IPS DF 6.9 (cell line): ENCODE measurements at regions not wholly inside any gene's neighbourhood (a gene's known extent, or its start where the extent isn't known, plus 50 kb on each side); places are given as distances from the start of the nearest gene placed in this dataset.
A peak's percentile ranks its signal among the peaks of the same experiment; 100 is the strongest.

ENCODE experiments used
- DNase-seq: peaks from one replicate; pipeline ENCODE4 v3.0.0-alpha.2; 2013; ENCODE audit warnings: low read depth, low spot score
- H3K27ac ChIP-seq: one replicate; pipeline ENCODE4 v1.5.1; 2013; ENCODE audit warnings: low read length, control low read depth
- H3K27me3 ChIP-seq: 2 replicates; pipeline ENCODE4 v1.6.1; 2013; ENCODE audit warnings: mild to moderate bottlenecking, low read length; ENCODE audit not compliant: control insufficient read depth, insufficient read depth
- H3K36me3 ChIP-seq: 2 replicates; pipeline ENCODE4 v1.6.1; 2013; ENCODE audit warnings: low read length; ENCODE audit not compliant: control insufficient read depth, insufficient read depth
- H3K4me1 ChIP-seq: 2 replicates; pipeline ENCODE4 v1.6.1; 2013; ENCODE audit warnings: low read length; ENCODE audit not compliant: control insufficient read depth, insufficient read depth
- H3K4me3 ChIP-seq: 2 replicates; pipeline ENCODE4 v1.5.1; 2013; ENCODE audit warnings: mild to moderate bottlenecking, low read length
- H3K9me3 ChIP-seq: 2 replicates; pipeline ENCODE4 v1.6.1; 2013; ENCODE audit warnings: low read length, inconsistent platforms; ENCODE audit not compliant: control insufficient read depth, insufficient read depth
- WGBS: extraction: QIAGEN DNeasy Blood & Tissue Kit; methylation state at CpG from one replicate; pipeline ENCODE4 v1.1.7; 2013; ENCODE audit warnings: mixed read lengths, missing lambda C conversion rate; ENCODE audit not compliant: insufficient read length, insufficient coverage; 5-methylcytosine and 5-hydroxymethylcytosine counted together

GRCh38 chrX:39809331-39809730, 288.4 kb downstream of the BCOR start:
- H3K27ac ChIP-seq = no peak overlapping the region
- no peaks in the 10 kb centered on the region for H3K9me3 ChIP-seq
- no peak for DNase-seq
- H3K27me3 ChIP-seq = no peaks in the 10 kb centered on the region
- no peaks in the 10 kb centered on the region for H3K36me3 ChIP-seq
- no peaks in the 10 kb centered on the region for H3K4me1 ChIP-seq
- no peak overlapping the region for H3K4me3 ChIP-seq
- no CpG with 5 or more reads among the region's 4 CpGs for WGBS

DNA sequence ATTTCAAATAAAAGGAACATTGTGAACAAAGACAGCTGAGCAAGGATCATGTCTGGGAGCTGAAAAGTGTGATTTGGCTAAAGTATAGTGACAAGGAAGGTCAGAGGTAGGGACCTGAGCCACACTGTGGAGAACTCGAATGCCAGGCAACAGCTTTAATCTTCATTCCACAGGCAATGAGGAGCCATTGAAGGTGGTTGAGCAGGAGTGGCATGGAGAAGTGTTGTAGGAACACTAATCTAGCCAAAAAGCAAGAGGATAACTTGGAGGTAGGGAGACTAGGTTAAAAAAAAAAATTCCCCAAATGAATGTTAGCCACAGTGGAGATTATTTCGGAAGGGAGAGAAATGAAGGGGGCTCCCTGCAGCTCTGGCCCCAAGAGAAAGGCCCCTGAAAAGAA, 286.9 kb downstream of the BCOR start:
- no peak overlapping the region for H3K4me3 ChIP-seq
- no CpG with 5 or more reads among the region's 2 CpGs for WGBS
- no peaks in the 10 kb centered on the region for H3K36me3 ChIP-seq
- no peaks in the 10 kb centered on the region for H3K27me3 ChIP-seq
- no peaks in the 10 kb centered on the region for H3K4me1 ChIP-seq
- no peak for DNase-seq
- no peaks in the 10 kb centered on the region for H3K9me3 ChIP-seq
- no peak overlapping the region for H3K27ac ChIP-seq

GRCh38 chrX:39811376-39811775, 286.4 kb downstream of the BCOR start:
- no CpG with 5 or more reads among the region's 8 CpGs for WGBS
- H3K4me1 ChIP-seq = peaks cover 1% of the 10 kb centered on the region; the same call in 1 of the 2 replicates
- no peaks in the 10 kb centered on the region for H3K9me3 ChIP-seq
- DNase-seq = no peak
- no peaks in the 10 kb centered on the region for H3K27me3 ChIP-seq
- no peak overlapping the region for H3K4me3 ChIP-seq
- H3K36me3 ChIP-seq = no peaks in the 10 kb centered on the region
- H3K27ac ChIP-seq = no peak overlapping the region

- H3K4me1 ChIP-seq = peaks cover 2% of the 10 kb centered on the region; the same call in 1 of the 2 replicates
- no peak overlapping the region for H3K27ac ChIP-seq
- no CpG with 5 or more reads among the region's 17 CpGs for WGBS
- no peak overlapping the region for H3K4me3 ChIP-seq
- DNase-seq = no peak
- H3K36me3 ChIP-seq = no peaks in the 10 kb centered on the region
- no peaks in the 10 kb centered on the region for H3K27me3 ChIP-seq
- H3K9me3 ChIP-seq = no peaks in the 10 kb centered on the region
Measured at GRCh38 chrX:39813631-39814277, 284.0 kb downstream of the BCOR start.

- Histone ChIP-seq H3K9me3 (no peaks in the 10 kb centered on the region), H3K27me3 (no peaks in the 10 kb centered on the region), H3K4me1 (peaks cover 2% of the 10 kb centered on the region; the same call in 1 of the 2 replicates), H3K36me3 (no peaks in the 10 kb centered on the region), H3K27ac (no peak overlapping the region), H3K4me3 (no peak overlapping the region)
- DNase-seq = no peak
- no CpG with 5 or more reads among the region's 4 CpGs for WGBS
Measured at GRCh38 chrX:39814391-39814790, 283.4 kb downstream of the BCOR start.

GRCh38 chrX:39815631-39816030, 282.1 kb downstream of the BCOR start:
- no CpG with 5 or more reads among the region's 1 CpG for WGBS
- Histone ChIP-seq H3K27me3 (no peaks in the 10 kb centered on the region), H3K4me3 (no peak overlapping the region), H3K4me1 (peaks cover 2% of the 10 kb centered on the region; the same call in 1 of the 2 replicates), H3K36me3 (no peaks in the 10 kb centered on the region), H3K9me3 (no peaks in the 10 kb centered on the region), H3K27ac (no peak overlapping the region)
- no peak for DNase-seq

DNA sequence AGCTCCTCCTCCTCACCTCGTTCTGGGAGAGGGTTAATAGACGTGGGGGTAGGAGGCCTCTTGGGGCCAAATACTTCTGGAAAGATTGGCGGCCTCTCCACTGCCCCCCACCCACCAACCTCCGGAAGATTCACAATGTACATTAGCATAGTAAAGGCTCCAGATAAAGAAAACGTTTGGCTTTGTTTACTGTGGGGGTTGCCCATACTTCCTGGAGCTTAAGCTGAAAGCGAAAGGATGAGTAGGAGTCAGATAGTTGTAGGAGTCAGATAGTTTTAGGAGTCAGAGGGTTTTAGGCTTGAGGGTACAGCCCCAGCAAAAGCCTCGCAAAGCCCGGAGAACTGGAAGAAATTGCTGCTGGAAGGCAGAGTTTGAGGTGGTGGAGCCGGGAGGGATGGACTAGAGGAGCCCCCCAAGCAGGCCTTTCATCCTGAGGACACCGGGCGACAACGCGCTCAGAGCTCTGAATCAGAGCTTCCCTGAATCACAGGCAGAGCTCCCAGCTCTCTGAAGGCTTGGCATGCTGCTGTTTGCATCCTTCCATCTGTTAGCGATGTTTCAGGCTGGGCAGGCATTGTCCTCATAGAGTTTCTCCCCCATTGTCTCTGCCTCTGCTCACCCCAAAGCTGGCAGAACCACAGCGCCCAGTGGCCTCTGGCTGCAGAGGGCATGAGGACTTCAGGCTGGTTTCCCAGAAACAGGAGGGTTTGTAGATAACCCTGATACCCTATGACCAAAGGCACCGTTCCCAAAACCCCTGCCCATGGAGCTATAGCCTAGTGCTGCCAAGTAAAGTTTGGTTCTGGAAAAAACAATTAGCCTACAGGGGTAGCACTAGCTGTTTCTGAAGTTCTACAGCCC, 280.7 kb downstream of the BCOR start:
- no peaks in the 10 kb centered on the region for H3K9me3 ChIP-seq
- H3K4me1 ChIP-seq = peaks cover 2% of the 10 kb centered on the region; the same call in 1 of the 2 replicates
- no CpG with 5 or more reads among the region's 16 CpGs for WGBS
- peak; percentile 39 for DNase-seq
- H3K27me3 ChIP-seq = no peaks in the 10 kb centered on the region
- H3K36me3 ChIP-seq = no peaks in the 10 kb centered on the region
- H3K4me3 ChIP-seq = no peak overlapping the region
- H3K27ac ChIP-seq = no peak overlapping the region

GRCh38 chrX:39817754-39818470, 279.8 kb downstream of the BCOR start:
- no peaks in the 10 kb centered on the region for H3K27me3 ChIP-seq
- no CpG with 5 or more reads among the region's 12 CpGs for WGBS
- no peak for DNase-seq
- H3K4me3 ChIP-seq = no peak overlapping the region
- no peaks in the 10 kb centered on the region for H3K36me3 ChIP-seq
- peaks cover 3% of the 10 kb centered on the region; the same call in 1 of the 2 replicates for H3K4me1 ChIP-seq
- H3K9me3 ChIP-seq = no peaks in the 10 kb centered on the region
- no peak overlapping the region for H3K27ac ChIP-seq

- peaks cover 3% of the 10 kb centered on the region; the same call in 1 of the 2 replicates for H3K4me1 ChIP-seq
- no CpG with 5 or more reads among the region's 7 CpGs for WGBS
- no peaks in the 10 kb centered on the region for H3K27me3 ChIP-seq
- H3K36me3 ChIP-seq = no peaks in the 10 kb centered on the region
- H3K27ac ChIP-seq = no peak overlapping the region
- H3K4me3 ChIP-seq = no peak overlapping the region
- no peak for DNase-seq
- no peaks in the 10 kb centered on the region for H3K9me3 ChIP-seq
Measured at GRCh38 chrX:39818750-39819149, 279.0 kb downstream of the BCOR start.
